HL-60/S4 treated with phorbol 12-myristate 13-acetate at 8.2 ng/mL for 4 days and 3 days (cell line): ENCODE measurements at regions not wholly inside any gene's neighbourhood (a gene's known extent, or its start where the extent isn't known, plus 50 kb on each side); places are given as distances from the start of the nearest gene placed in this dataset.

Source experiments
- in situ Hi-C: fragments of 300-500 bp; cut with MboI; formaldehyde crosslinking; loops from 2 replicates; pipeline ENCODE4 v1.15.0; 2022; ENCODE audit warnings: low sequenced_read_pairs

GRCh38 chr3:55244247-55244646, 242.9 kb downstream of the WNT5A start:
- in situ Hi-C loops = no loop called here

DNA sequence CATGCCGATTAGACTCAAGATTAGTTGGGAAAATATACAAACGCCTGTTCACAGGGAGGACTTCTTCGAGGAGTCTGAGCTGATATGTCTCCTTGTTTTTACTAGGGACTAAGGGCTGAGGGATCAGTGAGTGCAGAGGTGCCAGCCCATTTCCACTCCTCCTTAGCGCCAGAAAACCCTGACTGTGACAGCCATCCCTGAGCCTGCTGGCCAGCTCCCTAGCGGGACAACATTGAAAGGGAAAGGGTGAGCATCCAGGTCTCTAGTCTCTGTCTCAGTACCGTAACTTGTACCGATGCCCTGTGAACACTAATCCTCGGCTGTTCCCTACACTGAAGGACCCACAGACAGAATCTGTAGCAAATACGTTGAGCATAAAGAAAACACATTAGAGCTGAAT, 243.4 kb downstream of the WNT5A start:
- in situ Hi-C loops = no loop called here

- in situ Hi-C loops = no loop called here
These were observed 244.2 kb downstream of the WNT5A start for GRCh38 chr3:55242921-55243320.

DNA sequence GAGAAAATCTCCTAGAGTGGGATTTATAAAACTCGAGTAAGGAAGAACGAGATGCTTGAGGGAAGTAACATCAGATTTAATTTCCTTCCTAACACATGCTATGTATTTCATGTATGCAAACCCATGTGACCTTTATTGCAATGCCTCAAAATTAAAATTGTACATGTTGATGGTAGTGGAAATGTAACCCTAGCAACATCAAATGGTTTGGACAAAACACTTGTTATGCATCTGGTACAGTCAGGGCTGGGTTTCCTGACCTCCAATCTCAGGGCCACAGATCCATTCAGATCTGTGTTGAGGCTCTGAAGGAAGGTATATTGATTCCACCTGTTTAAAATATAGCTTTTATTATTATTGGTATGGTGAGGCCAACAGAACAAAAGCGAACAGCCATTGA, 246.0 kb downstream of the WNT5A start:
- in situ Hi-C loops = no loop called here

GRCh38 chr3:55235416-55235815, 251.7 kb downstream of the WNT5A start:
- in situ Hi-C loops = no loop called here

DNA sequence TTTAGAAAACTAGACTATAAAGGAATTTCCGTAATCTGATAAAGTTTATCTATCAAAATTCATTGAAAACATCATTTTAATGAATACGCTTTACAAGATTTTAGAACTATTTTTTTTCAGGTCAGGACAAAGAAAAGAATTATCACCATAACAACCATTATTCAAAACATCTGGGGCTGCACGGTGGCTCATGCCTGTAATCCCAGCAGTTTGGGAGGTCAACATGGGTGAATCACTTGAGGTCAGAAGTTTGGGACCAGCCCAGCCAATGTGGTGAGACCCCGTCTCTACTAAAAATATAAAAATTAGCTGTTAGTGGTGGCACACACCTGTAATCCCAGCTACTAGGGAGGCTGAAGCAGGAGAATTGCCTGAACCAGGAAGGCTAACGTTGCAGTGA, 260.4 kb downstream of the WNT5A start:
- in situ Hi-C loops = no loop called here

- in situ Hi-C loops = no loop called here
These were observed 268.5 kb downstream of the WNT5A start for GRCh38 chr3:55218577-55218976.

- in situ Hi-C loops = no loop called here
These were observed 279.4 kb downstream of the WNT5A start for GRCh38 chr3:55207744-55208143.

DNA sequence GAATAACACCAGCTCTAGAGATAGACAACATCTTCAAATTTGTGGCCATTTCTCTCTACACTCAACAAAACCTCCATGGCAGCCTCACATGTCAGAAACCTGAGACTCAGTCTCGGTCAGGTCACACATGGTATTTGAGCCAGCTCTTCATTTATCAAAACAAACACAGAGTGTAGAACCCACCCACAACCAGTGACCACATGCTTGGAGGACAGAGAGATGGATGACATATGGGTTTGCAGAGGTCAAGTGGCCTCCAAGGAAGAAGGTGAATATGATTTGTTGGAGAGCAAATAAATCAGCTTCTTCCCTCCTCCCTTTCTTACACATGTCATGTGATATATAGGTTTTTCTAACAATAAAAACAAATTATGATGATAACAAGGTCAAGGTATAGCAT, 278.1 kb upstream of the LRTM1 start:
- in situ Hi-C loops = no loop called here

DNA sequence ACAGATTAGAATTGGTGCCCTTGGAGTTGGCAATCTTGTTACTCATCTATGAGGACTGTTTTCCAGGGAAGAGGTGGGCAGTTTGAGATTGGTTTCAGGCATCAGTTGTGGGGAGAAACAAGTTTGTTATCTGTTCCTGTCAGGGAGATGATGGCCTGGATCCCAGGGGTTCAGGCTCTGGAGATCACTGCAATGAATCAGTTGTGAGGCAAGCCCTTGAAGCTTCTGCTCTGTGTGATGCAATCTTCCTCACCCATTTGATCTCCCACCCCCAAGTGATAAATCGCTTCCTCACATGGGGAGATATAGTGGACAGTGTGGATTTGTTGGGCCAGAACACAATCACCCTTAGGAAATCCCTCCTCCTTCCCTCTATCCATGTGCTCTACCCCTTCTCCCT, 276.6 kb upstream of the LRTM1 start:
- in situ Hi-C loops = no loop called here

DNA sequence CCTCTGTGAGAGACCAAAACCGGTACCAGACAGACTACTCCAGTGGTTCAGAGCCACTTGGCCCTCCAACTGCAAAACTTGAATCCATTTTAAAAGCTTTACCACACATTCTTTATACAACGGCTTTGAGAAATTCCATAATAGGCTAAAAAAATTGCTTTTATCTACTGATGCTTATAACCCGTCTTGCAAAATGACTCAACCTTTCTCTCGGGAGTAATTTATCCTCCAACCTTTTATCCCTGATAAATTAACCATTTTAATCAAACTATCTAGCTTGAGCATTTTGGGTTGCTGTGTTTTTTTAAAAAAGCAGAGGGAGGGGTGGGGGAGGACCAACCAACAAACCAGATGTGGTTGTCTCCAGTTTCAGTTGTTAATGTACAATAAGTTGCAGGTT, 275.7 kb upstream of the LRTM1 start:
- in situ Hi-C loops = no loop called here

GRCh38 chr3:55203006-55203405, 275.1 kb upstream of the LRTM1 start:
- in situ Hi-C loops = no loop called here

- in situ Hi-C loops = no loop called here
These were observed 274.5 kb upstream of the LRTM1 start for GRCh38 chr3:55202326-55202725.

DNA sequence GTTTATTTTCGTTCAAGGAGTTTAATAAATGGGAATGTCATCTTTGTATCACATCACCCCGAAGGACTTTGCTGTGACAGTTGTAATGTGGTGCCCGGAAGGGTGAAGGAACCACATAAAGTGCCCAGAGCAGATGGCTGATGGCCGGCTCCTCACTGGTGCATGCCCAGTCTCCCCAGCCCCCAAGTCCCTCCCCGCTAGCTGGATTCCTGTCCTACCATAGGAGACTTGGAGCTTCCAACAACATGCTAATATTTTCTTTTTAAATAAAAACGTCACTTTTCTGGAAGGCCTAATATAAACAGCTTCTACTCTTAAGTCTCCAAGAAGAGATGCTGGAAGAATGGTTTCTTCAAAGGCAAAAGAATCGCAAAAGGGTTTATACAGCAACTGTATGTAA, 273.9 kb upstream of the LRTM1 start:
- in situ Hi-C loops = no loop called here

DNA sequence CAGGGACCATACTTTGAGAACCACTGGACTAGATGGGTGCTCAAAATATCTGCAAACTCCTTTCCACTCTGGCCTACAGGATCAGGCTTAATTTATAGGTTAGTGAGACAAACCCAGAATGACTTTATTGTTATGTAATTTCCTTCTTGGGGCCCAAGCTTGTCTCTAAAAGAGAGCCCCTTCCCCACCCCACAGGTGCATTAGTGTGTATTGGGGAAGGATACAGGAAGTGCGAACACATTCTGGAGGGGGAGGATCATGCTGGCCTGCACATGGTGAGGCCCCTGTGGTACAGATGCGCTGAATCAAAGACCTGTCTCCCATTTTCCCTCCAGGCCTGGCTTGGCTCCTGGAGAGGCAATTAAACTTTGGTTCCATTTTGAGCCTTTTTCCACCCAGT, 273.0 kb upstream of the LRTM1 start:
- in situ Hi-C loops = no loop called here

DNA sequence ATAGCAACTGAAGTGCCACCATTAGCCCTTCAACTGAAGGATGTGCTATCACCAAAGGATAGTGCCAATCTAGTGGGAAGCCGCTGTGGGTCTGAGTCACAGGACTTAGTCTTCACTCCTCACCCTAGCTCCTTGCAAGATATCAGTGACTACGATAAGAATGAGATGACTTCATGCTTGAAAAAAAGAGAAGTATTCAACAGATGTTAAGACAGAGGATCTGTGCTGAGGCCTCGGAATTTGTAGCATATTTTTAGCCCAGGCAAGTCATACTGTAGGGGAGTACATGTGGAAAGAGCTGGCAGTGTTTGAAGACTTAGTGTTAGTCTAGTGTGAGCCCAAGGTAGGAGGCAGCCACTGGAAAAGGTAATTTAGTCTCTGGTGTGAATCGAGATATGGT, 270.7 kb upstream of the LRTM1 start:
- in situ Hi-C loops = no loop called here

GRCh38 chr3:55197021-55197420, 269.2 kb upstream of the LRTM1 start:
- in situ Hi-C loops = no loop called here

- in situ Hi-C loops = no loop called here
These were observed 268.6 kb upstream of the LRTM1 start for GRCh38 chr3:55196495-55196894.

DNA sequence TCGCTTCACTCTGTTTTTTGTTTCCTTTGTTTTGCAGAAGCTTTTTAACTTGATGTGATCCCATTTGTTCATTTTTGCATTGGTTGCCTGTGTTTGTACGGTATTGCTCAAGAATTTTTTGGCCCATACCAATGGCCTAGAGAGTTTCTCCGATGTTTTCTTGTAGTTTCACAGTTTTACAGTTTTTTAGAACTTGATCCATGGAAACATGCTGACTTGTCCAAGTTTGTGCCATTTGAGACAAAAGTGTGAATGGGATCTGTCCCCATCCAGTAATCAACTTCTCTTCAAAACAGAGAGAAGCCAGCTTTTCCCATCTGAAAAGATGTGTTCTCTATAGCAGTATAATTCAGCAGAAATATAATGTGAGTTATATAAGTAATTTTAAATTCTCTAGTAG, 266.5 kb upstream of the LRTM1 start:
- in situ Hi-C loops = no loop called here

DNA sequence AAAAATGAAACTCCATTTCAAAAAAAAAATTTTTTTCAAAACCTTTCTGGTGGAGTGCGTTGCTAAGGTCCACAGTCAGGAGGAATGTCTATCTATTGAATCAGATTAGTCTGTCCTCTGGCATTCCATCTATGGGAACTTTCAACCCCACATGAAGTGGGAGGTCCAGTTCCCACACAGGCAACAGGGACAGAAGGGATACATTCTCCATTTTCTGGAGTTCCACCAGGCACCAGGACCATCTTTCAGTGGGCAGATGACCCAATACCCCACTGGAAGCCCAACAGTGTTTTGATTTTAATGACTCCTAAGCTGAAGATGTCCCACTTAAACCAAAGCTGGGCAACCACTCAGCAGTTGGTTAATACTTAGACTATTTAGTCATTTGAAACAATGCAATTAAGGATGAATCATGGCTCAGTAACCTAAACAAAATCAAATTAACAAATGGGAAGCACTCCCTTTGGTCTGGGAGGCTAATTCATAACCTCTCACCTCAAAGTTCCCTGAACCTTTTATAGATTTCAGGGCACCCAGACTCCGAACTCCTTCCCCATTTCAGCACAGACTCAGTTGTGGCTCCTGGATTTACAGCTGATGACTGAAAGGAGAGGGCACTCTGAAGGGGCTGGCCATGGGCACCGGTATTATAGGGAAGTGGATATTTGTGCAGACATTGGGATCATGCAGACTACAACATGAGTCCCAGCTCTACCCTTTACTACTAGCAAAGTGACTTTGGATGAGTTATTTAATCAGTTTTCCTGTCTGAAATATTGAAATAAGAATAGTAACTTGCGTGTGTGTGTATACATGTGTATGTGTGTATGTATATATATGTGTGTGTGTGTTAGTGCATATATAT, 264.3 kb upstream of the LRTM1 start:
- in situ Hi-C loops = no loop called here

DNA sequence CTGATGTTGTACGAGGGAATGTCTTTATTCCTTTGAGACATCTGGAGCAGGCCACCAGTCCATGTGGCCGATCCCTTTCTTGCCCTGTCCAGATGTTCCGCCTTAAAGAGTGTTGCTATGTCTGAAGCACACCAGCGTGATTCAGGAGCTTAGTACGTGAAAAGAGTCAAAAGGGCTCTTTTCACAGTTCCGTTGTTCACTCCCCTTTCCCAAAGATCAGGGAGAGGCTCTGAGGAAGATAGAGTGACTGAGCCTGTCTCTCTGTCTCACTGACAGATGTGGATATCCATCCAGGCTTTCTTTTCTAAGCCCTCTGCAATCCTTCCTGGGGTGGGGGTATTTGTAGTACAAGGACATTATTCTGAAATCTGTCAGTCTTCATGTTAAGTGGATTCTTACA, 262.5 kb upstream of the LRTM1 start:
- in situ Hi-C loops = no loop called here

DNA sequence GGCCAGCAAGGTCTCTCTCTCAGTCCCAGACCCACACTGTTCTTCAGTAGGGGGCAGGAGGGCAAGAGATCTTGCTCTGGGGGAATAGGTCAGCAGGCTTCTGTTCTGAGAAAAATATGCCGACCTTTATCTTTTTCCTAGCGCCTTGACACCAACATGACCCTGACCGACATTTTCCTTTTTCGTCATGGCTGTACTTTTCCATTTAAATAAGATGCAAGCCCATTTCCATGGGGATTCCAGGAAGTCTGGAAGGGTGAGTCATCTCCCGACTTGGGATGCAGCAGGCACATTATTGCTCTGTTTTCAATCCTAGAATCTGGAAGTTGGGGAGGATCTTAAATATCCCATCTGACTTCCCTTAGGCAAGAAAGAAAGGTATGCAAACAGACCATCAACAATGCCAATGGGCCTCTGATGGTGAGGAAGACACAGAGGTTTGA, 261.5 kb upstream of the LRTM1 start:
- in situ Hi-C loops = no loop called here

DNA sequence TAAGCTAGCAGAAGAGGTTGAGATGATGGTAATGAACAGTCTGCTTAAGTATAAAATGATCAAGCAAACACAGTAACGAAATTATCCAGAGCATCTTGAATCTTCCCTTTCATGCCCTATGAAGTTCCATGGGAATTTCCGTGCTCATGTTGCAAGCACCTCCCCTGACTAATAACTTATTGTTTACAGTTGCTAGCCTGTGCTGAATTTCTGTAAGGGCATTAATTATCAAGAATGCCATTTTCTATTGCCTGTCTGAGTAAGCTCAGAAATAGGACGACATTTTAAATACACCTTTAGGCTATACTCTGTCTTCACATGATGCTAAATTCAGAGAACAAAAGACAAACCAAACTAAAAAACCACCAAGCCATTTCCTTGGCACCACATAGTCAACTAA, 257.5 kb upstream of the LRTM1 start:
- in situ Hi-C loops = no loop called here
